PFSK-1 (cell line): ENCODE measurements at regions not wholly inside any gene's neighbourhood (a gene's known extent, or its start where the extent isn't known, plus 50 kb on each side); places are given as distances from the start of the nearest gene placed in this dataset.

Experiments used
- FOXP2 ChIP-seq: optimal IDR thresholded peaks from 2 replicates; pipeline ENCODE3; 2011; ENCODE audit warnings: borderline replicate concordance, control low read depth, inconsistent platforms; ENCODE audit not compliant: insufficient read depth; ENCODE audit errors: extremely low read length, extremely low read depth
- POLR2AphosphoS5 ChIP-seq: IDR thresholded peaks from 2 replicates; pipeline ENCODE4 v1.6.1; 2012; ENCODE audit warnings: low read depth, mild to moderate bottlenecking, control low read depth, low read length, moderate library complexity
- SIN3A ChIP-seq: IDR thresholded peaks from 2 replicates; pipeline ENCODE4 v1.6.1; 2012; ENCODE audit warnings: mild to moderate bottlenecking, low read length, moderate library complexity, borderline replicate concordance; ENCODE audit not compliant: insufficient read depth
- TAF1 ChIP-seq: IDR thresholded peaks from 2 replicates; pipeline ENCODE4 v1.6.1; 2012; ENCODE audit warnings: low read length, control low read depth, borderline replicate concordance; ENCODE audit not compliant: insufficient read depth
- TF ChIP-seq, protein P1 (sequence below), 2 experiments: IDR thresholded peaks; 2 replicates each; pipeline versions ENCODE4 v1.6.1 to v1.8.0; 2011 to 2012; ENCODE audit warnings: low read depth in 2 of 2, low read length in 2 of 2, control low read depth in 1 of 2, inconsistent platforms in 1 of 2, mild to moderate bottlenecking in 1 of 2, moderate library complexity in 1 of 2; ENCODE audit not compliant: insufficient read depth in 1 of 2

DNA sequence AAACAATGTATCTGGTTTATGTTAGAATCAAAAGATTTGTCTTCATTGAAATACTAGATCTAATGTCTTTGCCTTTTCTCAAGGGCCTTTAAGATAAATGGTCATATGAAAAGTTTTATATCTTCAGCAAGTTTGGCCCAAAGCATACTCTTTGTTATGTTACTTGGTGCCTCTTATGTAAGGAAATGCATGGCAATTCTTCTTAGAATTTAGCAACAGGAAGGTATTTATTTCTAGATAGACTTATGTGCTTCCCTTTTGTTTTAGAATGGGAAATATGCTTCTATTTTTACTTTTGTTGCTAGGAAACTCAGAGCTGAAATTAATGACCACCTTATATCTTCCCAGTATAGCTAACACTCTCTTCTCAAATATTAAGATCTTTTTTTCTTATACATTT lies 117.4 kb upstream of the DLX2 start:
- TF ChIP-seq SIN3A (no peak), TAF1 (no peak), FOXP2 (no peak), POLR2AphosphoS5 (no peak)
- TF ChIP-seq, protein P1, sequence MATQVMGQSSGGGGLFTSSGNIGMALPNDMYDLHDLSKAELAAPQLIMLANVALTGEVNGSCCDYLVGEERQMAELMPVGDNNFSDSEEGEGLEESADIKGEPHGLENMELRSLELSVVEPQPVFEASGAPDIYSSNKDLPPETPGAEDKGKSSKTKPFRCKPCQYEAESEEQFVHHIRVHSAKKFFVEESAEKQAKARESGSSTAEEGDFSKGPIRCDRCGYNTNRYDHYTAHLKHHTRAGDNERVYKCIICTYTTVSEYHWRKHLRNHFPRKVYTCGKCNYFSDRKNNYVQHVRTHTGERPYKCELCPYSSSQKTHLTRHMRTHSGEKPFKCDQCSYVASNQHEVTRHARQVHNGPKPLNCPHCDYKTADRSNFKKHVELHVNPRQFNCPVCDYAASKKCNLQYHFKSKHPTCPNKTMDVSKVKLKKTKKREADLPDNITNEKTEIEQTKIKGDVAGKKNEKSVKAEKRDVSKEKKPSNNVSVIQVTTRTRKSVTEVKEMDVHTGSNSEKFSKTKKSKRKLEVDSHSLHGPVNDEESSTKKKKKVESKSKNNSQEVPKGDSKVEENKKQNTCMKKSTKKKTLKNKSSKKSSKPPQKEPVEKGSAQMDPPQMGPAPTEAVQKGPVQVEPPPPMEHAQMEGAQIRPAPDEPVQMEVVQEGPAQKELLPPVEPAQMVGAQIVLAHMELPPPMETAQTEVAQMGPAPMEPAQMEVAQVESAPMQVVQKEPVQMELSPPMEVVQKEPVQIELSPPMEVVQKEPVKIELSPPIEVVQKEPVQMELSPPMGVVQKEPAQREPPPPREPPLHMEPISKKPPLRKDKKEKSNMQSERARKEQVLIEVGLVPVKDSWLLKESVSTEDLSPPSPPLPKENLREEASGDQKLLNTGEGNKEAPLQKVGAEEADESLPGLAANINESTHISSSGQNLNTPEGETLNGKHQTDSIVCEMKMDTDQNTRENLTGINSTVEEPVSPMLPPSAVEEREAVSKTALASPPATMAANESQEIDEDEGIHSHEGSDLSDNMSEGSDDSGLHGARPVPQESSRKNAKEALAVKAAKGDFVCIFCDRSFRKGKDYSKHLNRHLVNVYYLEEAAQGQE (IDR thresholded peaks at IDR 0.05; ENCODE audit: insufficient read depth in 1 of 2, low read depth in 2 of 2, low read length in 2 of 2): no peak

DNA sequence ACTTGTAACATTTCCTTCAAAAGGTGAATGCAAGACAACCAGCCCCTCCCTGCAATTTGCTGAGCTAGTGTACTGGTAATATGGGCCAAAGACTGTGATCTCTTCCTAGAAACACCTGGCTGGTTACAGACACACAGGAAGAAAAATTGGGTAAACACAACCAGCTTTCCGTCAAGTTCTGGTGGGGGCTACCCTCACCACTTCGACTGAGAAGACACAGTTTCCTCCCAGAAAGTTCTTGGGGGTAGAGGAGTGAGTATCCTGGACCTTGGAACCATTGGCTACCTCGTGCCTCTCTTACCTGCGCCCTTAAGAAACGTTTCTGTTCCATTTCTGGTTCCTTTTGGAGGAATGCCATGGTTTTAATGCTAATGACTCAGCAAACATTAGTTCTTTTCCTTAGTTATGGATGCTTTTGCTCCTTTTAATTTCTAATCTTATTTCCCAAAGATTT lies 120.9 kb upstream of the DLX2 start:
- TF ChIP-seq SIN3A (no peak), TAF1 (no peak), POLR2AphosphoS5 (no peak)
- TF ChIP-seq, protein P1 (IDR thresholded peaks at IDR 0.05; ENCODE audit: insufficient read depth in 1 of 2, low read depth in 2 of 2, low read length in 2 of 2): no peak

DNA sequence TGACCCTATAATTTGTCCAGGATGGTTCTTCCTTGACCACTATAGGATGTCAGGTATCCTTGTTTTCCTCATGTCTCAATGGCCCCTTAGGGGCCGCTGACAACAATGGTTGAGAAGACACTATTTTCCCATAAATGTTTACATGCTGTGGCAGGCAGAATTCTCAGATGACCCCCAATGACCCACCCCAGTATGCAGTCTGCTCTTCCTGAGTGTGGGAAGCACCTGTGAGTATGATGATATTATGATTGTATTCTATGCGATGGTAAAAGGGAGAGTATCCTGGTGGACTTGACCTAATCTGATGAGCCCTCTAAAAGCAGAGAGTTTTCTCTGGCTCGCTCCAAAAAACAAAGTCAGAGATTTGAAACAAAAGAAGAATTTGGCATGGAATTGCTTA lies 123.1 kb upstream of the DLX2 start:
- TF ChIP-seq, protein P1 (IDR thresholded peaks at IDR 0.05; ENCODE audit: insufficient read depth in 1 of 2, low read depth in 2 of 2, low read length in 2 of 2): no peak
- TF ChIP-seq TAF1 (no peak), POLR2AphosphoS5 (no peak), SIN3A (no peak), FOXP2 (no peak)

DNA sequence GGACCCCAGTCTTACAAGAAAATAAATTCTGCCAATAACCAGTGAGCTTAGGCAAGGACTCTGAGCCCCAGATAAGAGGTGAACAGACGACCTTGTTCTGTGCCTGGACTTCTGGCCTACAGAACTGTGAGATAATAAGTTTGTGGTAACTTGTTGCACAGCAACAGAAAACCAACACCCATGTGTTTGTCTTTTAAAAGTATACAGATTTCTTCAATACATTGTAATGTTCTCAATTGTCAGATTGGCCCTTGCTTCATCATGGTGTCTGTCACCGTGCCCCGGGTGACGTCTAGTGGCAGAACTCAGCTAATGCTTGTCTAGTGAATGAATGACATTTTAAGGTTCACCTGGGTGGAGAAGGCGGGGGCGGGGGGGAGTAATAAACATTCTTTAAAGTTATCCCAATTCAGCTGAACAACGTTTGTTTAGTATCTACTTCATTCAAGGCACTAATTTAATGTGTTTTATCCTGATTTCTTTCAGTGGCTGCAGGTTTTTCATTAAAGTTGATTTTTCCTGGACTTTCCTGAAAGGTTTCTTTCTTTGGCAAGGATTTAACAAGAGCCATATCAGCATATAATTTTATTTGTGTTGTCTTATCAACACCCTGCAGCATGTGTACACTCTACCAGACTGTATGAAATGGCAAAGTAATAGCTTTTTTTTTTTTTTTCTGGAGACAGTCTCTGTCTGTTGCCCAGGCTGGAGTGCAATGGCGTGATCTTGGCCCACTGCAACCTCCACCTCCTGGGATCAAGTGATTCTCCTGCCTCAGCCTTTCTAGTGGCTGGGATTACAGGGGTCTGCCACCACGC lies 123.8 kb upstream of the DLX2 start:
- TF ChIP-seq TAF1 (no peak), SIN3A (no peak), FOXP2 (no peak), POLR2AphosphoS5 (no peak)
- TF ChIP-seq, protein P1 (IDR thresholded peaks at IDR 0.05; ENCODE audit: insufficient read depth in 1 of 2, low read depth in 2 of 2, low read length in 2 of 2): no peak

DNA sequence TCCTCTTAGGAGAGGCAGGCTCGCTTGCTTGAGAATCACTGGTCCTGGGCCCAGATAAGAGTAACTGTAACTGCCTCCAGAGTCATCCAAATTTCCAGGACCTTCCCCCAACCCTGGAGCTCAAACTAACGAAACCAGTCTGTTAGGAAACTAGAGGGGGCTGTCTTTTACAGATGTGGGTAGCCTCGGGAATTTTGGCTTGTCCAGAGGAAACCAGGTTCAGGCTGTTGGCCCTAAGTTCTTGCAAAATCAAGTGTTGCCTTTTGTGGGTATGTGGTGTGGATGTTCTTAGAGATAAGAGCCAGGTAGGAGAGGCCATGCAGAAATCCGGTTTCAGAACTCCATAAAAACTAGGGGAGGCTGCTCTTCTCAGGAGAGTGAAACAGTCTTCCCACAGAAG lies 125.0 kb upstream of the DLX2 start:
- TF ChIP-seq SIN3A: no peak
- no peak for TF ChIP-seq POLR2AphosphoS5
